ENCODE measurements at regions not wholly inside any gene's neighbourhood (a gene's known extent, or its start where the extent isn't known, plus 50 kb on each side); places are given as distances from the start of the nearest gene placed in this dataset.

- no peak for DNase-seq
These were observed 428.2 kb downstream of the ATP23 start for GRCh38 chr12:58369576-58369975.

DNA sequence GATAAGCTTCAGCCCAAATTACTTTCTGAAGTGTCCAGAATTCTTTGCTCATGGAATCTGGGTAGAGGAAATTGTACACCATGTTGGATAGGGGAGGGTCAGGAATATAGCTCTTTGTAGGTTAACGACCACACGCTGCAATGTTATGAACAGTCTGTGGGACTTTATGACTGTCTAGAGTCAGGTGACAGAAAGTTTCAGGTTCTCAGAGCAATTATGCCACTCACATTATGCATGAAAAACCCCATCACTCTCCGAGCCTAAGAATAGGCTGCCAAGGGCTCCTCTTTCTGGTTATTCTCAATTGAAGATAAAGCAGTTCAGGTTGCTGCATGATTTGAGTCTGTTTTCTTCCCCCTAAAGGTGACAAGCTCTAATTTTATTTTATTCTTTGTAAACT, 430.9 kb downstream of the ATP23 start:
- DNase-seq = no peak

GRCh38 chr12:58378028-58378427, 436.7 kb downstream of the ATP23 start:
- DNase-seq = no peak

DNA sequence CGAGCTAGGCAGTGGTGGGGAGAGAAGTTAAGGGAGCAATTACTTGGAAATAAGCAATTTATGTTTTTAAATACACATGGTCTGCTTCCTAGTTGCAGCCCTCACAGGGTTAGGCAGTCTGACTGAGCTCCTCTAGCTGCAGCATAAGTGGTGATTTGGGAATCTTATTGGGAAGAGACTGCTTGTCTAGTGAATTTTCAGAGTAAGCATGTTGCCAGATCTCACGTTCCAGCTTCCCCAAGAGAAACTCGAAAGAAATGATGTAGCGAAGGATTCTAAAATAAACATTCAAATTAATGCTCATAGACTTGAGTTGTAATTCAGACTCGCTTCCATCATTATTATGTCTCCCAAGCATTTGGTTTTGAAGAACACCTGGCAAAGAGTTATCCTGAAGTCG, 440.2 kb downstream of the ATP23 start:
- no peak for DNase-seq

DNA sequence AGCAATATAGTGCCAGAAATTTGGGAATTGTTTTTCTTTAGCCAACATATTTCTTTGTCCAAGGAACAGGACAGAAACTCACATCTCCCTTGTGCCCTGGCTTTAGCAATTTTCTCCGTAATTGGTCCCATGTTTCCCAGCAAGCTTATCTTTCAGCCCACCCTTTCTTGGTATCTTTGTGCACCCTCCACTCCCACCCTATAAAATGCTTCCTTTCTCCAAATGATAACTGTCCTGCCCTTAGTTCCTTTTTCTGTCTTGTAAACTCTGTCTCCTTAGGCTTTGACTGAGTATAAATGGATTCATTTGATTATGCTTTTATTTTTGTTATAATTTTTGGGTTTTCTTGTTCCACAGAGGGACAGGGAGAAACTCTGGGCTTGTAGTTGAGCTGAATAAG, 442.8 kb downstream of the ATP23 start:
- DNase-seq = no peak

DNA sequence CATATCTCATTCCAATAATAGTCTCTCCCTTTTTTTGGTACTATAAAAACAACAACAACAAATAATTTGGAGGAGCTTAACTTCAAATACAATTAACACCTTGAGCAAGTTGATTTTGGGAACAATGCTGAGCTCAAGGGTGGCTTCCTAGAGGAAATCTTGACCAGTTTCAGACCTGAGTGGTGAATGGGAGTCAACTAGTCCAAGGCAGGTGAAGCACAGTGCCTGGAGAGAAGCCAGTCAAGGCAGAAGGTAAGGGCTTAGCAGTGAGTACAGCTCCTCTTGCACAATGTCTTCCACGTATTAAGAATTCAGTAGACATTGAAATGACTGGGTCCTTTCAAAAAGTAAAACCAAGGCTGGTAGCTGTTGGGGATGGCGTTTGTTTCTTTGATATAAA, 444.8 kb downstream of the ATP23 start:
- no peak for DNase-seq

DNA sequence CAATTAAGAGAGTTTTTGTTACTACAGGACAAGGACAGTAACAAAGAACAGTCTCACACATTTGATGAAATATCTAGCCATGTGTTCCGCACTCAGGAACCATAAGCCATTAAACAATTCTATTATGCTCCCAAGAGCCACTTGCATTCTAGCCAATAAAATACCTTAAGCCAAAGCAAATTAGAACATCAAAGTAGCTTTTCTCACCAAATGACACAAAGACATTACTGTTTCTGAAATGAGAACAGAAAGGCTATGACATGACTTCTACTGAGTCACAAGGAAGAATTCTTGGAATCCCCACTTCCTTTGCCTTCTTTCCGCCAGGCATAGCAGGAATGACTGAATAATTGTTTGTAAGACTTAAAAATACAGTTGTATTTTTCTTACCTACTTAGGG, 445.8 kb downstream of the ATP23 start:
- DNase-seq = no peak

DNA sequence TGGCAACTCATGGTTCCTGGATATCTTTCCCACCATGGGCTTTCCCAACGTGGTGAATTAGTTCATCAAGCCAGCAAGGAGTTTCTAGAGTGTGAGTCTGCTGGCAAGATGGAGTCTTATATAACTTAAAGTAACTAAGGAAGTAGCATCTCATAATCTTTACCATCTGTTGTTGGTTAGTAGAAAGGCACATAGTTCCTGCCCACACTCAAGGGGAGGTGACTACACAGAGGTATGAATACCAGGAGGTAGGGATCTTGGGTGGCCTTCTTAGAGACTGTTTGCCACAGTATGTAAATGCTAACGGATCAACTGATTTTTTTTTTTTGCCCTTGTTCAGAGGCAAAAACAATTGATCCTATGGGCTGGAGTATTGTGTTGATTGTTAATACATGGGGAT, 446.9 kb downstream of the ATP23 start:
- DNase-seq = no peak

DNA sequence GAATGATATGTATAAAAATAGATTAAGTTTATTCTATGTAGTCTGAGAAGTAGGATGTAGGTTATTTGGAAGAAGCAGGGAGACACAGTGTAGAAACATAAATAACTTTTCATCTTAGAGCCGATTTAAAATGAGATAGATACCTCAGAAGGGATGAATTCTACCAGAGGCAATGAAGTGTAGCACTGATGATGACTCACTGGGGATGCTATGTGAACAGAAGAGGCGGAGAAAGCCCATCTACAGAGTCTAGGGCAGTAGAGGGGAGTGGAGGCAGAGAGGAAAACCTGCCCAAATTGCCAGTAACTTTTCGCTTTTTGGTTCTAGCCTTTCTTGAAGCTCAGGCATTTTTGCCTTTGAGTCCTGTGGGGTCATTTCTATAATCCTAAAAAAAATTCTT, 451.8 kb downstream of the ATP23 start:
- DNase-seq = no peak

GRCh38 chr12:58395056-58395455, 453.7 kb downstream of the ATP23 start:
- no peak for DNase-seq

- no peak for DNase-seq
These were observed 454.1 kb downstream of the ATP23 start for GRCh38 chr12:58395470-58395869.

DNA sequence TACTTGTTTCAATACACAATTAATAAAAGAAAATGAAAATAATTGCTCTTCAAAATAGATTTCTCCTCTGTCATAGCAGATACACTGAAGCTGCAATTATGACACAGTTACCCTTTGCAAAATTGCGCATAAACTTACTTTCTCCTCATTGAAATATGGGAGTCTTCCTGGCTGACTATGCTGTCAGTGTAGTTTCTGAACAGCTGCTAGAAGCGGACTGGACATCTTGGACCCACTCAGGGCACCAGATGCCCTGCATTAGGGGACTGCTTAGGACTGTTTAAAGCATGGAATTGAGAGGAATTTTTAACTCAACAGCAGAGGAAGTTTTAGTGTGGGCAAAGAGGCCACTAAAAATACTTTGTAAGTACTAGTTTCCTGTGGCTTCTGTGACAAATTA, 454.9 kb downstream of the ATP23 start:
- no peak for DNase-seq

GRCh38 chr12:58405363-58405762, 464.0 kb downstream of the ATP23 start:
- DNase-seq = no peak

- DNase-seq = no peak
These were observed 467.1 kb downstream of the ATP23 start for GRCh38 chr12:58408516-58408915.

- no peak for DNase-seq
These were observed 471.2 kb downstream of the ATP23 start for GRCh38 chr12:58412461-58413060.

- no peak for DNase-seq
These were observed 472.4 kb downstream of the ATP23 start for GRCh38 chr12:58413794-58414193.

- peak; percentile 25 for DNase-seq
These were observed 473.1 kb downstream of the ATP23 start for GRCh38 chr12:58414398-58414871.

- no peak for DNase-seq
These were observed 474.3 kb downstream of the ATP23 start for GRCh38 chr12:58415716-58416115.

DNA sequence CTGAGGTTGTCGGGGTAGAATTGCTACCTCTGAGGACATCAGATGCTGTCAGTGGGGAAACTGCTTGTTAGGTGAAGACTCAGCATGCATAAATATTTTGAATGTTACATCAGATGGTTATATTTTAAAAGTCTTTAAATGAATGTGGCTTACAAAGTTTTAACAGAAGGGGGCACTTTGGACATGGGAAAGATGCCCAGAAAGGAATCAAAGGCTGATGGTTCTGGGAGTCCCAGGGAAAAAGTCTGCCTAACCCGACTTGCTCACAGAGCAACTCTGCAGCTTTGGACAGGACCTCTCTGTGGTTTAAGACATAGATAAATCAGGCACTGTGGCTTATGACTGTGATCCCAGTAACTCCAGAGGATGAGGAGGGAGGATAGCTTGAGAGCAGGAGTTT, 474.9 kb downstream of the ATP23 start:
- peak; percentile 20 for DNase-seq

GRCh38 chr12:58419196-58419760, 477.9 kb downstream of the ATP23 start:
- no peak for DNase-seq

GRCh38 chr12:58419905-58420304, 478.5 kb downstream of the ATP23 start:
- no peak for DNase-seq

DNA sequence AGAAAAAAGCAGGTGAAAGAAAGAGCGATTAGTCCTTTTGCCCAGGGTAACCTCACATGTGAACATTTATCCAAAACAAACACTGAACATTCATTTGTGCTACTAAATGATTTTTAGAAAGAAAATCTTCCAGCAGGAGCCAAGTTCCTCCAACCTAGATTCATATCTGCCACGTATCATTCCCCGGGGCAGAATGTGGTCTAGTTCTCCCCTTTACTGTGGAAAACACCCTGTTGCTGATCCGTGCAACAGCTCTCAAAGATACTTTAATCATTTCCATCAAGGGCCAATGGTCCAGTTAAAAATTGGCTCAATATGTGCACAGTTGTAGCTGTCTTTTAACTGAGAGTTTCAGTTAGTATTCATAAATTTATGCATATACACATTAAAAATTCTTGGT, 479.1 kb downstream of the ATP23 start:
- DNase-seq = peak; percentile 39

DNA sequence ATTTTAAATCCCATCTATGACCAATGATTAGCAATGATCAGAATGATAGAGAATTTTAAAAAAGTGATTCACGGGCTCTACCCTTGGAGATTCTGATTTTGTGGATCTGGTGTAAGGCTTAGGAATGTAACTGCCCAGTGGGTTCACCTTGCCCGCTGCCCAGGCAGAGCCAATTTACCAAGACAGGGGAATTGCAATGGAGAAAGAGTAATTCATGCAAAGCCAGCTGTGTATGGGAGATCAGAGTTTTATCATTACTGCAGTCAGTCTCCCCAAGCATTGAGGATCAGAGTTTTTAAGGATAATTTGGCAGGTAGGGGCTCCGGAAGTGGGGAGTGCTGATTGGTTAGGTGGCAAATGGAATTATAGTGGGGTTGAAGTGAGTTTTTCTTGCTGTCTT, 480.6 kb downstream of the ATP23 start:
- DNase-seq = no peak

- no peak for DNase-seq
These were observed 483.5 kb downstream of the ATP23 start for GRCh38 chr12:58424735-58425392.

Measured in T1000 (cell line).